ENCODE measurements at regions not wholly inside any gene's neighbourhood (a gene's known extent, or its start where the extent isn't known, plus 50 kb on each side); places are given as distances from the start of the nearest gene placed in this dataset.
"Not testable (repeated sequence)": the region's sequence is repeated elsewhere in the genome, so short reads cannot be mapped to it uniquely, and the experiment has no call there.

GRCh38 chr2:31707992-31708391 is 127.3 kb upstream of the SRD5A2 start:
- no CpG with 5 or more reads among the region's 3 CpGs for WGBS (ENCODE audit: insufficient coverage, low lambda C conversion rate)
- peaks cover under 1% of the 10 kb centered on the region for H3K9me3 ChIP-seq (ENCODE audit: control insufficient read depth, low read depth, low read length)
- no peaks in the 10 kb centered on the region for H3K36me3 ChIP-seq (ENCODE audit: control insufficient read depth, insufficient read depth, low read length)
- H3K27me3 ChIP-seq (ENCODE audit: control insufficient read depth, insufficient read depth, low read length), result no peaks in the 10 kb centered on the region
- no peak for DNase-seq
- H3K27ac ChIP-seq (ENCODE audit: low read length), result no peak overlapping the region
- peaks cover 3% of the 10 kb centered on the region for H3K4me1 ChIP-seq (ENCODE audit: control insufficient read depth, insufficient read depth, low read length)
- H3K4me3 ChIP-seq (ENCODE audit: low read length), result no peak overlapping the region

DNA sequence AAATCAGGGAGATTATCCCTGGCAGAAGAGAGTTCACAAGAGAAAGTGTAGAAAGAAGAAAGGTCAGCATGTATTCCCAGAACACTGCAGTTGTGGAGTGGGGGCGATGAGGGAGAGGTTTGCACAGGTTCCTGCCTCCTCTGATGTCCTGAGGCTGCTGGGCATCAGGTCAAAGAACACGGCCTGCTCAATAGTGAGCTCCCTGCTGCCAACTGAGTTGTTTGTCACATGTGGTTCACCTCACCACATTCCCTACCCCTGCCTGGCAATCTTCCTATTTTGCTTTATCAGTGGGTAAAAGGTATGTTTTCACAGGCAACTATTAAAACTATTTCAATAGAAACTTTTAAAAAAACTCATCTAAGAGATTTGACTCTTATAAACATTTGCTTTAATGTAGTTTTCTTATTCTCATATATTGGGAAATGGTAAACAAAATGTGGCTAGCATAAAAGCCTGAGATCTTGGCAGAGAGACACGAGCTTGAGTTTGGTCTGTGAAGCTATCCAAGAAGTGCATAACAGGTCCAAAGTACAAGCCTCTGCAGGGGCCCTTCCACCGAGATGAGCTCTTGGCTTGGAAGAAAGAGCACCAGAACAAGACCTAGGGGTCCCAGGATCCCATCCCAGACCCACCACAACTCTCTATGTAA is 123.9 kb upstream of the SRD5A2 start:
- peak in 1 of 2 donors; percentile 20 for DNase-seq
- no CpG with 5 or more reads among the region's 4 CpGs for WGBS (ENCODE audit: insufficient coverage, low lambda C conversion rate)
- H3K9me3 ChIP-seq (ENCODE audit: control insufficient read depth, low read depth, low read length), result peaks cover 5% of the 10 kb centered on the region
- peaks cover 3% of the 10 kb centered on the region for H3K4me1 ChIP-seq (ENCODE audit: control insufficient read depth, insufficient read depth, low read length)
- H3K27me3 ChIP-seq (ENCODE audit: control insufficient read depth, insufficient read depth, low read length), result no peaks in the 10 kb centered on the region
- H3K4me3 ChIP-seq (ENCODE audit: low read length), result no peak overlapping the region
- no peak overlapping the region for H3K27ac ChIP-seq (ENCODE audit: low read length)
- no peaks in the 10 kb centered on the region for H3K36me3 ChIP-seq (ENCODE audit: control insufficient read depth, insufficient read depth, low read length)

- no peak for DNase-seq
- Histone ChIP-seq H3K9me3 (ENCODE audit: control insufficient read depth, low read depth, low read length) (peaks cover 11% of the 10 kb centered on the region), H3K4me1 (ENCODE audit: control insufficient read depth, insufficient read depth, low read length) (peaks cover 3% of the 10 kb centered on the region), H3K27ac (ENCODE audit: low read length) (no peak overlapping the region), H3K27me3 (ENCODE audit: control insufficient read depth, insufficient read depth, low read length) (no peaks in the 10 kb centered on the region), H3K36me3 (ENCODE audit: control insufficient read depth, insufficient read depth, low read length) (no peaks in the 10 kb centered on the region), H3K4me3 (ENCODE audit: low read length) (no peak overlapping the region)
These were observed 122.5 kb upstream of the SRD5A2 start for GRCh38 chr2:31703253-31703652.

DNA sequence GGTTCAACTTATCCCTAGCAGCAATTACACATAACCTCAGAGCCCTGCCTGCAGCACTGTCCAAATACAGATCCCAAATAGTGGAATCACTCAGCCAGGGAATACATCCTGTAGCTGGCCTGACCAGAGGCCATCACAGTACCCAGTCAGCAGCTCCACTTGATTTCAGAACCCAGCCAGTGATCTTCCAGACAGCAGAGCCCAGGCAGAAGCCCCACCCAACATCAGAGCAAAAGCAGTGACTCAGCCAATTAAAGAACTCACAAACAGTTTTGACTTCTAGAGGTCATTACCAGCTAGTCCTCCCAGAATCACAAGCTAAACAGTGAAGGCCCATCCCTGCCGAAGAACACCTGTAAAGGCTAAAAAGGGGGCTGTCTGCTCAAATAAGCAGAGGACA is 118.0 kb upstream of the SRD5A2 start:
- H3K9me3 ChIP-seq (ENCODE audit: control insufficient read depth, low read depth, low read length), result peaks cover 23% of the 10 kb centered on the region
- H3K27ac ChIP-seq (ENCODE audit: low read length), result no peak overlapping the region
- H3K4me3 ChIP-seq (ENCODE audit: low read length), result no peak overlapping the region
- no peaks in the 10 kb centered on the region for H3K36me3 ChIP-seq (ENCODE audit: control insufficient read depth, insufficient read depth, low read length)
- no peaks in the 10 kb centered on the region for H3K27me3 ChIP-seq (ENCODE audit: control insufficient read depth, insufficient read depth, low read length)
- no CpG with 5 or more reads among the region's 1 CpG for WGBS (ENCODE audit: insufficient coverage, low lambda C conversion rate)
- DNase-seq, result no peak
- no peaks in the 10 kb centered on the region for H3K4me1 ChIP-seq (ENCODE audit: control insufficient read depth, insufficient read depth, low read length)

DNA sequence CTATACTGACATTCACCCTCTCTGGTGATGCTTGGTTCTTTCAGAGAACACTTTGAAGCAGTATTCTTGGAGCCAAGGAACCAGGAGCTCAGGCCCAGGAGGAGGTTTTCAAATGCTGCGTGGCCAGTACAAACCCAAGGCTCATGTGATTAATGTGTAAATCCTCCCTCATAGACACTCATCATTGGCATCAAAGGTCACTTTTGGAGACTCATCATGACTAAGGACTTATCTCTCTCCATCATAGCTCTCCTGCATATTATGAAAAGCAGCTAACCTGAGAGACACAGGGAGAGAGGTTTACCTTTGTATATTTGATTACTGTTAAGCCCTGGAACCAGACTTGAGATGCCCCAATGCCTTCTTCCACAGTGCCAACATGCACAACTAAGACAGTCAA is 115.3 kb upstream of the SRD5A2 start:
- Histone ChIP-seq H3K27ac (ENCODE audit: low read length) (no peak overlapping the region), H3K4me1 (ENCODE audit: control insufficient read depth, insufficient read depth, low read length) (no peaks in the 10 kb centered on the region), H3K36me3 (ENCODE audit: control insufficient read depth, insufficient read depth, low read length) (no peaks in the 10 kb centered on the region), H3K9me3 (ENCODE audit: control insufficient read depth, low read depth, low read length) (peaks cover 23% of the 10 kb centered on the region), H3K27me3 (ENCODE audit: control insufficient read depth, insufficient read depth, low read length) (no peaks in the 10 kb centered on the region), H3K4me3 (ENCODE audit: low read length) (no peak overlapping the region)
- WGBS (ENCODE audit: insufficient coverage, low lambda C conversion rate), result no CpG with 5 or more reads among the region's 1 CpG
- DNase-seq, result no peak

DNA sequence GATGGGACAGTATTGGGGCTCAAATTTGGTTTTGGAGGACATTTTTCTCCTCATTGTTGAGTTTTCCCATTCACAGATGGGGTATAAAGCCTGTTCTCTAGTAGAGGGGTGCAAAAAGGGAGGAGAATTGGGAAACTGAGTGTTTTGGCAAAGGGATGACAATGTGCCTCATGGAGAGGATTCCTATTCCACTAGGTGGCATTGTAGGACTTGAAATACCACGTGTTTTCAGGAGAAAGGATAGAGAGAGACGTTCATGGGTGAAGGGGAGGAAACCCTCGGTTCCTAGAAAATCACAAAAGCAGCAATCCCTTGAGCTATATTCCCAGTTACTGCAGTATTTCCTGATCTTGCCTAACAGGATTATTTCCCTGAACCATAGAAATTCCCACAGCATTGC is 113.7 kb upstream of the SRD5A2 start:
- no CpG with 5 or more reads among the region's 3 CpGs for WGBS (ENCODE audit: insufficient coverage, low lambda C conversion rate)
- Histone ChIP-seq H3K27ac (ENCODE audit: low read length) (no peak overlapping the region), H3K4me1 (ENCODE audit: control insufficient read depth, insufficient read depth, low read length) (no peaks in the 10 kb centered on the region), H3K9me3 (ENCODE audit: control insufficient read depth, low read depth, low read length) (peaks cover 23% of the 10 kb centered on the region), H3K36me3 (ENCODE audit: control insufficient read depth, insufficient read depth, low read length) (no peaks in the 10 kb centered on the region), H3K4me3 (ENCODE audit: low read length) (no peak overlapping the region), H3K27me3 (ENCODE audit: control insufficient read depth, insufficient read depth, low read length) (no peaks in the 10 kb centered on the region)
- no peak for DNase-seq

DNA sequence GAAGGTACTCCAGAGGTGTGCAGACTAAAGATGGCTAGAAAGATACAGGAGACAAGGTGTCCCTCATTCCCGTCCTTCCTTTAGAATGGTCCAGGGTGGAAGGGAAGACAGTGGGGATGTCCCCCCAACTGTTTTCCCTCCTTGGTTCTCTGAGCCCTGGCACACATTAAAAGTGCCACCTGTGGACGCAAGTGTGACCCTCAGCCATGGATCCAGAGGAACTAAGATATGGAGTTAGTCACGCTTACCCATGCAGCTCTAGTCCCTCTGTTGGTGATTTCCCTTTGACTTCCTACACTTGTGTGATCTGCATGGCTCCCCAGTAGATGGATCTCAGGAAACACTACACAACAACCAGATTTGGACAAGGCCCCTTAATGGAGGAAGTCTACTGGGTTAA is 113.1 kb upstream of the SRD5A2 start:
- no peak overlapping the region for H3K4me3 ChIP-seq (ENCODE audit: low read length)
- H3K27ac ChIP-seq (ENCODE audit: low read length), result no peak overlapping the region
- no peaks in the 10 kb centered on the region for H3K36me3 ChIP-seq (ENCODE audit: control insufficient read depth, insufficient read depth, low read length)
- H3K4me1 ChIP-seq (ENCODE audit: control insufficient read depth, insufficient read depth, low read length), result no peaks in the 10 kb centered on the region
- no peaks in the 10 kb centered on the region for H3K27me3 ChIP-seq (ENCODE audit: control insufficient read depth, insufficient read depth, low read length)
- DNase-seq, result peak in 1 of 2 donors; percentile 9
- WGBS (ENCODE audit: insufficient coverage, low lambda C conversion rate), result no CpG with 5 or more reads among the region's 3 CpGs
- peaks cover 23% of the 10 kb centered on the region for H3K9me3 ChIP-seq (ENCODE audit: control insufficient read depth, low read depth, low read length)

DNA sequence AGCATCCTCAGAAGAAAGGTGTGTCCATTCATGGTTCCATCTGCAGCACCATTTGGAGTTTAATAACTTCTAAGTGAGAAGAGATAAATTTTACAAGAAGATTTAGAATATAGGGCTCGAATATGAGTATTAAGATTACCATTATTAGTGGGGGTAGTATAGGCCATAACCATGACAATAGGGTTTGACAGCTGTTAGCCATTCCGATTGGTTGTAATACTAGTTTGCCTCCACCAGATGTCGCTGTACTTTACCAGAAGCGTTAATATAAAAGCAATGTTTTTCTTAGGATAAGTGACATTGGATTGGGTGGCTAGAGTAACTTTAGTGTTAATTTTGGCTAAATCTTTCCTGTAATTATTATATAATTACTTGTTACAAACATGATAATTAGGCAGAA is 107.5 kb upstream of the SRD5A2 start:
- Histone ChIP-seq H3K9me3 (ENCODE audit: control insufficient read depth, low read depth, low read length) (peaks cover 17% of the 10 kb centered on the region), H3K4me3 (ENCODE audit: low read length) (no peak overlapping the region)

DNA sequence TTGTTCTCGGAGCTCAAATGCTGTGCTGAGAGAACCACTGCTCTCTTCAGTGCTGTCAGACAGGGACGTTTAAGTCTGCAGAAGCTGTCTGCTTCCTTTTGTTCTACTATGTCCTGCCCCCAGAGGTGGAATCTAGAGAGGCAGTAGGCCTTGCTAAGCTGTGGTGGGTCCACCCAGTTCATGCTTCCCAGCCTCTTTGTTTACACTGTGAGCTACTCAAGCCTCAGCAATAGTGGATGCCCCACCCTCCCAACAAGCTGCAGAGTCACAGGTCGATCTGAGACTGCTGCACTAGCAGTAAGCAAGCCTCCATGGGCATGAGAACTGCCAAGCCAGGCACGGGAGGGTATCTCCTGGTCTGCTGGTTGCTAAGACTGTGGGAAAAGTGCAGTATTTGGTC is 102.8 kb upstream of the SRD5A2 start:
- not testable (repeated sequence) for H3K36me3 ChIP-seq (ENCODE audit: control insufficient read depth, insufficient read depth, low read length); H3K4me1 ChIP-seq (ENCODE audit: control insufficient read depth, insufficient read depth, low read length); H3K4me3 ChIP-seq (ENCODE audit: low read length); H3K27me3 ChIP-seq (ENCODE audit: control insufficient read depth, insufficient read depth, low read length); DNase-seq; H3K9me3 ChIP-seq (ENCODE audit: control insufficient read depth, low read depth, low read length); H3K27ac ChIP-seq (ENCODE audit: low read length)
- no CpG with 5 or more reads among the region's 4 CpGs for WGBS (ENCODE audit: insufficient coverage, low lambda C conversion rate)

More for the DNA sequence above, 107.5 kb upstream of the SRD5A2 start:
- no peak overlapping the region for H3K27ac ChIP-seq (ENCODE audit: low read length)
- WGBS (ENCODE audit: insufficient coverage, low lambda C conversion rate), result 35% methylated on average over 2 of the region's 4 CpGs
- no peaks in the 10 kb centered on the region for H3K4me1 ChIP-seq (ENCODE audit: control insufficient read depth, insufficient read depth, low read length)
- DNase-seq, result no peak
- no peaks in the 10 kb centered on the region for H3K27me3 ChIP-seq (ENCODE audit: control insufficient read depth, insufficient read depth, low read length)
- no peaks in the 10 kb centered on the region for H3K36me3 ChIP-seq (ENCODE audit: control insufficient read depth, insufficient read depth, low read length)

GRCh38 chr2:31675485-31675901 is 94.8 kb upstream of the SRD5A2 start:
- H3K9me3 ChIP-seq (ENCODE audit: control insufficient read depth, low read depth, low read length), result no peaks in the 10 kb centered on the region
- no peak overlapping the region for H3K27ac ChIP-seq (ENCODE audit: low read length)
- H3K27me3 ChIP-seq (ENCODE audit: control insufficient read depth, insufficient read depth, low read length), result no peaks in the 10 kb centered on the region
- no peak for DNase-seq
- H3K36me3 ChIP-seq (ENCODE audit: control insufficient read depth, insufficient read depth, low read length), result no peaks in the 10 kb centered on the region
- no peak overlapping the region for H3K4me3 ChIP-seq (ENCODE audit: low read length)
- no peaks in the 10 kb centered on the region for H3K4me1 ChIP-seq (ENCODE audit: control insufficient read depth, insufficient read depth, low read length)
- WGBS (ENCODE audit: insufficient coverage, low lambda C conversion rate), result no CpG with 5 or more reads among the region's 3 CpGs

DNA sequence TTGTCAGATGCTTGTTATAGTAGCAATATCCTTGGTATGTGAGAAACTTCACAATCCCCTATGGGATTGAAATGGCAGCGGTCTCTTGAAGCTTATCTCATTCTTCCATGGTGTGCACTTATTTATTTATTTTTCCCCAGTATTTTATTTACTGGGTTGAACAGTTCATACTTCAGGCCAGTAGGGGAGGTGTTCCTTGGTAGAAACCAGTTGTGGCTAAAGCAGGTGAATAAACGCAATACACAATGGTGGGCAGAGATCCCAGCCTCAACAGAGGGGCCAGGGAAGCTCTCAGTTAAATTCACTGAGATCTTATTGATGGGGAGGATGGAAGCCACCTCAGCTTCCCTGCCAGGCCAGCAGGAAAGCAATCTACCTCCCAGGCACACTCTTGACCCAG is 93.7 kb upstream of the SRD5A2 start:
- Histone ChIP-seq H3K36me3 (ENCODE audit: control insufficient read depth, insufficient read depth, low read length) (no peaks in the 10 kb centered on the region), H3K27ac (ENCODE audit: low read length) (no peak overlapping the region), H3K9me3 (ENCODE audit: control insufficient read depth, low read depth, low read length) (no peaks in the 10 kb centered on the region), H3K27me3 (ENCODE audit: control insufficient read depth, insufficient read depth, low read length) (no peaks in the 10 kb centered on the region), H3K4me3 (ENCODE audit: low read length) (no peak overlapping the region), H3K4me1 (ENCODE audit: control insufficient read depth, insufficient read depth, low read length) (no peaks in the 10 kb centered on the region)
- whole genome bisulfite sequencing (ENCODE audit: insufficient coverage, low lambda C conversion rate), result 80% methylated on average over 1 of the region's 2 CpGs
- no peak for DNase-seq

Data from large intestine (tissue), 3 donors.